ENCODE measurements at regions not wholly inside any gene's neighbourhood (a gene's known extent, or its start where the extent isn't known, plus 50 kb on each side); places are given as distances from the start of the nearest gene placed in this dataset.

- Histone ChIP-seq H3K36me3 (replicated peaks; ENCODE audit: insufficient read depth, low read length) (no peaks in the 10 kb centered on the region), H3K4me3 (ENCODE audit: low read length) (no peak overlapping the region), H3F3A (ENCODE audit: insufficient read depth, low read length) (no peaks in the 10 kb centered on the region), H3K9me3 (replicated peaks; ENCODE audit: insufficient read depth, low read length) (no peaks in the 10 kb centered on the region), H2AFZ (ENCODE audit: low read length) (no peak overlapping the region), H3K79me2 (ENCODE audit: low read length) (no peaks in the 10 kb centered on the region), H4K20me1 (ENCODE audit: insufficient read depth, low read length) (no peaks in the 10 kb centered on the region), H3K27me3 (replicated peaks; ENCODE audit: insufficient read depth, low read length) (no peaks in the 10 kb centered on the region), H3K4me1 (ENCODE audit: low read length) (no peaks in the 10 kb centered on the region), H3K27ac (ENCODE audit: low read length) (no peak overlapping the region), H3K9ac (ENCODE audit: low read length) (no peak overlapping the region), H3K9me2 (replicated peaks; ENCODE audit: insufficient read depth, low read length) (no peaks in the 10 kb centered on the region), H3K4me2 (ENCODE audit: low read depth, low read length) (no peak overlapping the region)
- TF ChIP-seq EZH2 (optimal IDR thresholded peaks at IDR 0.05; ENCODE audit: low read depth, low read length) (no peak), EZH2phosphoT487 (IDR thresholded peaks at IDR 0.05; ENCODE audit: low read length) (no peak)
- no peak for DNase-seq
These were observed 1155.2 kb upstream of the AUTS2 start for GRCh38 chr7:68442931-68443631.

DNA sequence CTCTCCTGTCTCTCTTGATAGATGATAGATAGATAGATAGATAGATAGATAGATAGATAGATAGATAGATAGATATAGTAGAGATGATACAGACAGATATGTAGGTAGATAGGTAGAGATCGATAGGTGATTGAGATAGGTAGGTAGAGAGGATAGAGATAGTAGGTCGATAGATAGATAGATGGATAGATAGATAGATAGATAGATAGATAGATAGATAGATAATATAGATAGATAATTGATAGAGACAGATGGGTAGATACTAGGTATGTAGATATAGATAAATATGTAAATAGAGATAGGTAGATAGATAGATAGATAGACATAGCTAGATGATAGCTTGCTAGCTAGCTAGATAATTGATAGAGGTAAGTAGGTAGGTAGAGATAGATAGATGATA lies 1154.2 kb upstream of the AUTS2 start:
- no peak for TF ChIP-seq EZH2phosphoT487 (IDR thresholded peaks at IDR 0.05; ENCODE audit: low read length)
- TF ChIP-seq EZH2 (optimal IDR thresholded peaks at IDR 0.05; ENCODE audit: low read depth, low read length) = no peak
- TF ChIP-seq, protein P1, sequence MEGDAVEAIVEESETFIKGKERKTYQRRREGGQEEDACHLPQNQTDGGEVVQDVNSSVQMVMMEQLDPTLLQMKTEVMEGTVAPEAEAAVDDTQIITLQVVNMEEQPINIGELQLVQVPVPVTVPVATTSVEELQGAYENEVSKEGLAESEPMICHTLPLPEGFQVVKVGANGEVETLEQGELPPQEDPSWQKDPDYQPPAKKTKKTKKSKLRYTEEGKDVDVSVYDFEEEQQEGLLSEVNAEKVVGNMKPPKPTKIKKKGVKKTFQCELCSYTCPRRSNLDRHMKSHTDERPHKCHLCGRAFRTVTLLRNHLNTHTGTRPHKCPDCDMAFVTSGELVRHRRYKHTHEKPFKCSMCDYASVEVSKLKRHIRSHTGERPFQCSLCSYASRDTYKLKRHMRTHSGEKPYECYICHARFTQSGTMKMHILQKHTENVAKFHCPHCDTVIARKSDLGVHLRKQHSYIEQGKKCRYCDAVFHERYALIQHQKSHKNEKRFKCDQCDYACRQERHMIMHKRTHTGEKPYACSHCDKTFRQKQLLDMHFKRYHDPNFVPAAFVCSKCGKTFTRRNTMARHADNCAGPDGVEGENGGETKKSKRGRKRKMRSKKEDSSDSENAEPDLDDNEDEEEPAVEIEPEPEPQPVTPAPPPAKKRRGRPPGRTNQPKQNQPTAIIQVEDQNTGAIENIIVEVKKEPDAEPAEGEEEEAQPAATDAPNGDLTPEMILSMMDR (IDR thresholded peaks at IDR 0.05; ENCODE audit: low read length) = no peak
- Histone ChIP-seq H3K9me3 (replicated peaks; ENCODE audit: insufficient read depth, low read length) (no peaks in the 10 kb centered on the region), H3K4me1 (ENCODE audit: low read length) (no peaks in the 10 kb centered on the region), H3K9me2 (replicated peaks; ENCODE audit: insufficient read depth, low read length) (no peaks in the 10 kb centered on the region), H3F3A (ENCODE audit: insufficient read depth, low read length) (no peaks in the 10 kb centered on the region), H4K20me1 (ENCODE audit: insufficient read depth, low read length) (no peaks in the 10 kb centered on the region), H3K9ac (ENCODE audit: low read length) (no peak overlapping the region), H3K36me3 (replicated peaks; ENCODE audit: insufficient read depth, low read length) (no peaks in the 10 kb centered on the region), H3K27ac (ENCODE audit: low read length) (no peak overlapping the region), H3K27me3 (replicated peaks; ENCODE audit: insufficient read depth, low read length) (no peaks in the 10 kb centered on the region), H3K79me2 (ENCODE audit: low read length) (no peaks in the 10 kb centered on the region), H2AFZ (ENCODE audit: low read length) (no peak overlapping the region), H3K4me3 (ENCODE audit: low read length) (no peak overlapping the region), H3K4me2 (ENCODE audit: low read depth, low read length) (no peak overlapping the region)
- DNase-seq = no peak

GRCh38 chr7:68444956-68445355 lies 1153.3 kb upstream of the AUTS2 start:
- no peaks in the 10 kb centered on the region for H3F3A ChIP-seq (ENCODE audit: insufficient read depth, low read length)
- no peak overlapping the region for H3K27ac ChIP-seq (ENCODE audit: low read length)
- no peaks in the 10 kb centered on the region for H3K4me1 ChIP-seq (ENCODE audit: low read length)
- TF ChIP-seq, protein P1 (IDR thresholded peaks at IDR 0.05; ENCODE audit: low read length) = no peak
- TF ChIP-seq EZH2 (optimal IDR thresholded peaks at IDR 0.05; ENCODE audit: low read depth, low read length) (no peak), EZH2phosphoT487 (IDR thresholded peaks at IDR 0.05; ENCODE audit: low read length) (no peak)
- no peaks in the 10 kb centered on the region for H3K9me2 ChIP-seq (replicated peaks; ENCODE audit: insufficient read depth, low read length)
- no peaks in the 10 kb centered on the region for H3K36me3 ChIP-seq (replicated peaks; ENCODE audit: insufficient read depth, low read length)
- no peaks in the 10 kb centered on the region for H3K79me2 ChIP-seq (ENCODE audit: low read length)
- DNase-seq = no peak
- H3K9ac ChIP-seq (ENCODE audit: low read length) = no peak overlapping the region
- H3K4me2 ChIP-seq (ENCODE audit: low read depth, low read length) = no peak overlapping the region
- H3K9me3 ChIP-seq (replicated peaks; ENCODE audit: insufficient read depth, low read length) = no peaks in the 10 kb centered on the region
- H3K27me3 ChIP-seq (replicated peaks; ENCODE audit: insufficient read depth, low read length) = no peaks in the 10 kb centered on the region
- H3K4me3 ChIP-seq (ENCODE audit: low read length) = no peak overlapping the region
- H4K20me1 ChIP-seq (ENCODE audit: insufficient read depth, low read length) = no peaks in the 10 kb centered on the region
- H2AFZ ChIP-seq (ENCODE audit: low read length) = no peak overlapping the region

DNA sequence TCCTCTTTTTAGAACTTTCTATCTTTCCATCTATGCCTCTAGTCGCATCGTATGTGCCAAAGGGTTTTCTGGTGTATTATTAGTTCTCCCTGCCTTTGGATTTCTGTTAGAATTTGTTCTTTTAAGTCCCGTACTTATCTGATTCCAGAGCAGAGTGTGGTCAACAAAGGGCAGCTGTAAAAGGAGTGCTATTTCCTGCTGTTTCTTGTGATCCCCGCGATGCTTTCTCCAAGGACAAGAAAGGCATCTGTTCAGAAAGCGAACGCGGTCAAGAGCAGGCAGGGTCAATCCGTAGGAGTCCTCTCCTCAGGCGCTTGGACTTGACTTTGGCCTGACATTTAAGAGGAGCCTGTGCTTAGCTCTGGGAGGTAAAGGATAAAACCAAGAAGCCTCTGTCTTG lies 1152.1 kb upstream of the AUTS2 start:
- H3K4me1 ChIP-seq (ENCODE audit: low read length) = no peaks in the 10 kb centered on the region
- H3K79me2 ChIP-seq (ENCODE audit: low read length) = no peaks in the 10 kb centered on the region
- H3K9me2 ChIP-seq (replicated peaks; ENCODE audit: insufficient read depth, low read length) = no peaks in the 10 kb centered on the region
- TF ChIP-seq EZH2phosphoT487 (IDR thresholded peaks at IDR 0.05; ENCODE audit: low read length) (no peak), EZH2 (optimal IDR thresholded peaks at IDR 0.05; ENCODE audit: low read depth, low read length) (no peak)
- TF ChIP-seq, protein P1 (IDR thresholded peaks at IDR 0.05; ENCODE audit: low read length) = no peak
- DNase-seq = no peak
- no peak overlapping the region for H3K4me3 ChIP-seq (ENCODE audit: low read length)
- H3K4me2 ChIP-seq (ENCODE audit: low read depth, low read length) = no peak overlapping the region
- H3K27ac ChIP-seq (ENCODE audit: low read length) = no peak overlapping the region
- H3K36me3 ChIP-seq (replicated peaks; ENCODE audit: insufficient read depth, low read length) = no peaks in the 10 kb centered on the region
- no peaks in the 10 kb centered on the region for H3F3A ChIP-seq (ENCODE audit: insufficient read depth, low read length)
- H4K20me1 ChIP-seq (ENCODE audit: insufficient read depth, low read length) = no peaks in the 10 kb centered on the region
- no peaks in the 10 kb centered on the region for H3K9me3 ChIP-seq (replicated peaks; ENCODE audit: insufficient read depth, low read length)
- no peaks in the 10 kb centered on the region for H3K27me3 ChIP-seq (replicated peaks; ENCODE audit: insufficient read depth, low read length)
- H3K9ac ChIP-seq (ENCODE audit: low read length) = no peak overlapping the region
- no peak overlapping the region for H2AFZ ChIP-seq (ENCODE audit: low read length)
